MM.1S (cell line): ENCODE measurements at regions not wholly inside any gene's neighbourhood (a gene's known extent, or its start where the extent isn't known, plus 50 kb on each side); places are given as distances from the start of the nearest gene placed in this dataset.

Experiments
- EZH2 ChIP-seq: fragments of 300-600 bp; sonication (generic); optimal IDR thresholded peaks from 2 replicates; pipeline ENCODE3; 2017; ENCODE audit warnings: low read depth, mild to moderate bottlenecking, antibody characterized with exemption, low read length, mixed read lengths
- EZH2phosphoT487 ChIP-seq: fragments of 300-600 bp; sonication (generic); IDR thresholded peaks from 2 replicates; pipeline ENCODE4 v1.6.1; 2018; ENCODE audit warnings: antibody characterized with exemption, low read length
- TF ChIP-seq, protein P1 (sequence below): fragments of 300-600 bp; sonication (generic); IDR thresholded peaks from 2 replicates; pipeline ENCODE4 v1.5.1; 2016; ENCODE audit warnings: antibody characterized with exemption, low read length, mixed read lengths

DNA sequence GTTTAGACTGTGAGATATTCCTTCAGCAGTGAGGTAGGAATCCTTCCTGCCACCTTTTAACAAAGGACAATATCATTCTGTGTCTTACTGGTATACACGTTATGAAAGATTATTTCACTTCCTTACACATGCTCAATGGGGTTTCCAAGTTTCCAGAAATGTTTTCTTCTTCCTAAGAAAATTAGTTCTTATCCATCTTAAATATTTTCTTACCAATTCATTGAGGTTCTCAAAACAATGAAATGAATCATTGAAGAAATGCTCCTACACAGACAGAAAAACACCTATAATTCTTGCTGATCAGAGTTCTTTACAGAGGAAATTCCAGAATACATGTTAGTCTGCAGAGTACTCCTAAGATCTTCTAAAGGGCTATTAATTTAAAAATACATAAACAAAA lies 51.4 kb upstream of the SEC61G start:
- TF ChIP-seq, protein P1, sequence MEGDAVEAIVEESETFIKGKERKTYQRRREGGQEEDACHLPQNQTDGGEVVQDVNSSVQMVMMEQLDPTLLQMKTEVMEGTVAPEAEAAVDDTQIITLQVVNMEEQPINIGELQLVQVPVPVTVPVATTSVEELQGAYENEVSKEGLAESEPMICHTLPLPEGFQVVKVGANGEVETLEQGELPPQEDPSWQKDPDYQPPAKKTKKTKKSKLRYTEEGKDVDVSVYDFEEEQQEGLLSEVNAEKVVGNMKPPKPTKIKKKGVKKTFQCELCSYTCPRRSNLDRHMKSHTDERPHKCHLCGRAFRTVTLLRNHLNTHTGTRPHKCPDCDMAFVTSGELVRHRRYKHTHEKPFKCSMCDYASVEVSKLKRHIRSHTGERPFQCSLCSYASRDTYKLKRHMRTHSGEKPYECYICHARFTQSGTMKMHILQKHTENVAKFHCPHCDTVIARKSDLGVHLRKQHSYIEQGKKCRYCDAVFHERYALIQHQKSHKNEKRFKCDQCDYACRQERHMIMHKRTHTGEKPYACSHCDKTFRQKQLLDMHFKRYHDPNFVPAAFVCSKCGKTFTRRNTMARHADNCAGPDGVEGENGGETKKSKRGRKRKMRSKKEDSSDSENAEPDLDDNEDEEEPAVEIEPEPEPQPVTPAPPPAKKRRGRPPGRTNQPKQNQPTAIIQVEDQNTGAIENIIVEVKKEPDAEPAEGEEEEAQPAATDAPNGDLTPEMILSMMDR: no peak
- TF ChIP-seq EZH2: no peak
- TF ChIP-seq EZH2phosphoT487: no peak
